ENCODE measurements at regions not wholly inside any gene's neighbourhood (a gene's known extent, or its start where the extent isn't known, plus 50 kb on each side); places are given as distances from the start of the nearest gene placed in this dataset.

DNA sequence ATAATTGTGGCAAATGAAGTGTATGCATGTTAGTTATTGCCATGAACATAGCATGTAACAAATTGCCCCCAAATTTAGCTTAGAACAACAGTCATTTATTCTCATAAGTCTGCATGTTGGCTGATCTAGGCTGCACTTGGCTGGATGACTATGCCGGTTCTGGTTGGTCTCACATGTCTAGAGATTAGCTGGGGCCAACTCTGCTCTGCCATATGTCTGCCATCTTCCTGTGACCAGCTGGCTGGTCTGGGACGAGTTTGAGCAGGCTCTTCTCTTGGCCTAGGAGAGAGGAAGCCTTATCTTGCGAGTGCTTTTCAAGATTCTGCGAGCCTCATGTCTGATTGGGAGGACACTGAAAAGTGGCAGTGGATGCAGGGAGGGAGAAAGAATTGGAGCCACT, 198.3 kb upstream of the FAM78B start:
- TF ChIP-seq, protein P1, sequence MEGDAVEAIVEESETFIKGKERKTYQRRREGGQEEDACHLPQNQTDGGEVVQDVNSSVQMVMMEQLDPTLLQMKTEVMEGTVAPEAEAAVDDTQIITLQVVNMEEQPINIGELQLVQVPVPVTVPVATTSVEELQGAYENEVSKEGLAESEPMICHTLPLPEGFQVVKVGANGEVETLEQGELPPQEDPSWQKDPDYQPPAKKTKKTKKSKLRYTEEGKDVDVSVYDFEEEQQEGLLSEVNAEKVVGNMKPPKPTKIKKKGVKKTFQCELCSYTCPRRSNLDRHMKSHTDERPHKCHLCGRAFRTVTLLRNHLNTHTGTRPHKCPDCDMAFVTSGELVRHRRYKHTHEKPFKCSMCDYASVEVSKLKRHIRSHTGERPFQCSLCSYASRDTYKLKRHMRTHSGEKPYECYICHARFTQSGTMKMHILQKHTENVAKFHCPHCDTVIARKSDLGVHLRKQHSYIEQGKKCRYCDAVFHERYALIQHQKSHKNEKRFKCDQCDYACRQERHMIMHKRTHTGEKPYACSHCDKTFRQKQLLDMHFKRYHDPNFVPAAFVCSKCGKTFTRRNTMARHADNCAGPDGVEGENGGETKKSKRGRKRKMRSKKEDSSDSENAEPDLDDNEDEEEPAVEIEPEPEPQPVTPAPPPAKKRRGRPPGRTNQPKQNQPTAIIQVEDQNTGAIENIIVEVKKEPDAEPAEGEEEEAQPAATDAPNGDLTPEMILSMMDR (IDR thresholded peaks at IDR 0.05 in 2 of 3, conservative IDR thresholded peaks at IDR 0.05 in 1 of 3; ENCODE audit: borderline replicate concordance in 1 of 3, insufficient read depth in 1 of 3, low read depth in 2 of 3, low read length in 2 of 3): no peak
- TF ChIP-seq, protein P2, sequence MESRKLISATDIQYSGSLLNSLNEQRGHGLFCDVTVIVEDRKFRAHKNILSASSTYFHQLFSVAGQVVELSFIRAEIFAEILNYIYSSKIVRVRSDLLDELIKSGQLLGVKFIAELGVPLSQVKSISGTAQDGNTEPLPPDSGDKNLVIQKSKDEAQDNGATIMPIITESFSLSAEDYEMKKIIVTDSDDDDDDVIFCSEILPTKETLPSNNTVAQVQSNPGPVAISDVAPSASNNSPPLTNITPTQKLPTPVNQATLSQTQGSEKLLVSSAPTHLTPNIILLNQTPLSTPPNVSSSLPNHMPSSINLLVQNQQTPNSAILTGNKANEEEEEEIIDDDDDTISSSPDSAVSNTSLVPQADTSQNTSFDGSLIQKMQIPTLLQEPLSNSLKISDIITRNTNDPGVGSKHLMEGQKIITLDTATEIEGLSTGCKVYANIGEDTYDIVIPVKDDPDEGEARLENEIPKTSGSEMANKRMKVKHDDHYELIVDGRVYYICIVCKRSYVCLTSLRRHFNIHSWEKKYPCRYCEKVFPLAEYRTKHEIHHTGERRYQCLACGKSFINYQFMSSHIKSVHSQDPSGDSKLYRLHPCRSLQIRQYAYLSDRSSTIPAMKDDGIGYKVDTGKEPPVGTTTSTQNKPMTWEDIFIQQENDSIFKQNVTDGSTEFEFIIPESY (IDR thresholded peaks at IDR 0.05; ENCODE audit: extremely low read depth, insufficient replicate concordance, low read length): no peak
- TF ChIP-seq EZH2 (IDR thresholded peaks at IDR 0.05) (no peak), POLR2AphosphoS5 (IDR thresholded peaks at IDR 0.05; ENCODE audit: low read depth, low read length) (no peak), POLR2A (IDR thresholded peaks at IDR 0.05; ENCODE audit: borderline replicate concordance, extremely low read depth, insufficient read depth, insufficient read length) (no peak), CEBPB (IDR thresholded peaks at IDR 0.05; ENCODE audit: low read depth) (no peak), SRF (IDR thresholded peaks at IDR 0.05; ENCODE audit: low read depth) (no peak), EGR1 (IDR thresholded peaks at IDR 0.05; ENCODE audit: low read depth) (no peak), JUND (IDR thresholded peaks at IDR 0.05) (no peak), ZNF274 (IDR thresholded peaks at IDR 0.05; ENCODE audit: low read depth, low read length) (no peak)
- TF ChIP-seq, protein P3, sequence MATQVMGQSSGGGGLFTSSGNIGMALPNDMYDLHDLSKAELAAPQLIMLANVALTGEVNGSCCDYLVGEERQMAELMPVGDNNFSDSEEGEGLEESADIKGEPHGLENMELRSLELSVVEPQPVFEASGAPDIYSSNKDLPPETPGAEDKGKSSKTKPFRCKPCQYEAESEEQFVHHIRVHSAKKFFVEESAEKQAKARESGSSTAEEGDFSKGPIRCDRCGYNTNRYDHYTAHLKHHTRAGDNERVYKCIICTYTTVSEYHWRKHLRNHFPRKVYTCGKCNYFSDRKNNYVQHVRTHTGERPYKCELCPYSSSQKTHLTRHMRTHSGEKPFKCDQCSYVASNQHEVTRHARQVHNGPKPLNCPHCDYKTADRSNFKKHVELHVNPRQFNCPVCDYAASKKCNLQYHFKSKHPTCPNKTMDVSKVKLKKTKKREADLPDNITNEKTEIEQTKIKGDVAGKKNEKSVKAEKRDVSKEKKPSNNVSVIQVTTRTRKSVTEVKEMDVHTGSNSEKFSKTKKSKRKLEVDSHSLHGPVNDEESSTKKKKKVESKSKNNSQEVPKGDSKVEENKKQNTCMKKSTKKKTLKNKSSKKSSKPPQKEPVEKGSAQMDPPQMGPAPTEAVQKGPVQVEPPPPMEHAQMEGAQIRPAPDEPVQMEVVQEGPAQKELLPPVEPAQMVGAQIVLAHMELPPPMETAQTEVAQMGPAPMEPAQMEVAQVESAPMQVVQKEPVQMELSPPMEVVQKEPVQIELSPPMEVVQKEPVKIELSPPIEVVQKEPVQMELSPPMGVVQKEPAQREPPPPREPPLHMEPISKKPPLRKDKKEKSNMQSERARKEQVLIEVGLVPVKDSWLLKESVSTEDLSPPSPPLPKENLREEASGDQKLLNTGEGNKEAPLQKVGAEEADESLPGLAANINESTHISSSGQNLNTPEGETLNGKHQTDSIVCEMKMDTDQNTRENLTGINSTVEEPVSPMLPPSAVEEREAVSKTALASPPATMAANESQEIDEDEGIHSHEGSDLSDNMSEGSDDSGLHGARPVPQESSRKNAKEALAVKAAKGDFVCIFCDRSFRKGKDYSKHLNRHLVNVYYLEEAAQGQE (IDR thresholded peaks at IDR 0.05; ENCODE audit: low read depth): no peak
- TF ChIP-seq, protein P4, sequence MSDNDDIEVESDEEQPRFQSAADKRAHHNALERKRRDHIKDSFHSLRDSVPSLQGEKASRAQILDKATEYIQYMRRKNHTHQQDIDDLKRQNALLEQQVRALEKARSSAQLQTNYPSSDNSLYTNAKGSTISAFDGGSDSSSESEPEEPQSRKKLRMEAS (IDR thresholded peaks at IDR 0.05): no peak
- TF ChIP-seq, protein P5, sequence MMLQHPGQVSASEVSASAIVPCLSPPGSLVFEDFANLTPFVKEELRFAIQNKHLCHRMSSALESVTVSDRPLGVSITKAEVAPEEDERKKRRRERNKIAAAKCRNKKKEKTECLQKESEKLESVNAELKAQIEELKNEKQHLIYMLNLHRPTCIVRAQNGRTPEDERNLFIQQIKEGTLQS (IDR thresholded peaks at IDR 0.05): no peak
